HG03457 (cell line): ENCODE measurements at regions not wholly inside any gene's neighbourhood (a gene's known extent, or its start where the extent isn't known, plus 50 kb on each side); places are given as distances from the start of the nearest gene placed in this dataset.

Experiments
- ATAC-seq: cut with Tn5 transposase; IDR thresholded peaks from one replicate; pipeline ENCODE4 v1.9.1; 2021; ENCODE audit warnings: moderate number of reproducible peaks; ENCODE audit not compliant: unreplicated experiment

DNA sequence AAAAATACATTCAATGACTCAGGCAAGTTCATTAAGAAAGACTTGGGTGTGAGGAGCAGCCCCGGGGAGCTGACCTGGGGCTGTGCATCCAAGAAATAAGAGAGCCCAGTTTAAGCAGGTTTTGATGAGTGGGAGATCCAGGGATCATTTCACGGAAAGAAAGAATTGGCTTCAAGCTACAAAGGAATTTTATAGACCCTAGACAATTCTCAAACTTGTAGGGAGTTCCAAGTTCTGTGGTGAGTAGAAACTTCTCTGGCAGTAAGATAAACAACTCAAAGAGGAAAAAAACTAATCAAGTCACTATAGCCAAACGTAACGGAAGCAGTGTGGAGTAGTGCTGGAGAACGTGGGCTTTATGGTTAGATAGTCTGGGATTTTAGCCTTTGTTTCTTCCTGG lies 175.7 kb upstream of the DDHD1 start:
- ATAC-seq: no peak

DNA sequence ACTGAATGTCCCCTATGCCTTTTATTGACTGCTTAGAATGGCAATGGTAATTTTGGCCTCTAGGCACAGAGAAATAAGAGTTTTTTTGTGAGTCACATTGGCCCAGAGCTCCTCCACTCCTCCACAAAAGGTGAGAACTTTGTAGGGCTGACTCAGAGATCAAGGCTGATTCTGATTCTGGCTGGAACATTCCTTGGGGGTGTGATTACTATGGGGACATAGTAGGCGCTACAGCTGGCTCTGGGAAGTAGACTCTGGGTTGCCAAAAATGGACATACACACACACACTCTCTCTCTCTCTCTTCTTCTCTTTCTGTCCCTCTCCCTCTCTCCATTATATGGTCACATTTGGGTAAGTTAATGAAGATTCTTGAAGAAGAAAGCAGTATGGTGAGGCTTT lies 174.6 kb upstream of the DDHD1 start:
- ATAC-seq: no peak

DNA sequence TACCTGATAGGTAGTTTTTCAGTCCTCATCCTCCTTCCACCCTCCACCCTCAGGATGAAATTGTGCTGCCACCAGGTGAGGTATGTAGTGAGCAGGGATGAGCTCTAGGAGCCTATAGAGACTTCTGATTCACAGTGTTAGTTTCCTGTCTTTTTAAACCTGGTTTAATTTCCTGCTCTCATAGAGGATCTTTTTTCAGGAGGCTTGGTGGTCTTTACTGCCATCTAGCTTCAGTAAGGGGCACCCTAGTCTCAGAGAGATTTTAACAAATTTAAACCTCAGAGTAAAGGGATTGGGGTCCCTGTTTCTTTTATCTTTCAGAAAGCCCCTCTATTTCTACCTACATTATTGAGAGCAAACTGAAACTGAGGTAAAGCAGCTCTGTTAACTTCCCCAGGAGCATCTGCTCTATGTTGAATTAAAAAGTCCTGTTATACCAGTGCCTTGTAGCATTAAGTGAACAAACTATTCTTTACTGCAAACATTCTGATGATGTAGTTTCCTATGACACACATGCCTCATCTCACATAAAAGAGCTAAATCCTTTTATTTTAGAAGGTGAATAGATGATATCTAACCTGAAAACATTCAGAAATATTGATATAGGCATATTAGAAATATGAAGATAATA lies 172.2 kb upstream of the DDHD1 start:
- no peak for ATAC-seq

DNA sequence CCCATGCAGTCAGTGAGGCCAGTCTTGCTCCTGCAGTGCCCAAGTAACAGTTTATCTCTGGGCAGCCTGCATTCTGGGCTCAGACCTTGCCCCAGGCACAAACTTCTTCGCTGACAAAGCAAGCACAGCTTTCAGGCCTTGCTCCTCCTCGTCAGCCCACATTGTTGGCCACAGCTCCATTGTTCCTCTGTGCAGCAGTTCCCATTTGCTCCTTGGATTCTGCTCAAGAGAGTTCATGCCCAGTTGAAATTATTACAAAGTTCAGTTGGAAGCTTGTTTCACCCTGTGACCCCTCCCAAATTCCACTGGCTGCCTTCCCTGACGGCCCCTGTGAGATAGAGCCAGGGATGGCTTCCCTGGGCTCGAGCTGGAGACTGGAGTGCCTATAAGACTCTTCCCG lies 163.4 kb upstream of the DDHD1 start:
- no peak for ATAC-seq

GRCh38 chr14:53310412-53310811 lies 157.3 kb upstream of the DDHD1 start:
- ATAC-seq: peak; percentile 80

- no peak for ATAC-seq
These were observed 153.8 kb upstream of the DDHD1 start for GRCh38 chr14:53306911-53307310.

- no peak for ATAC-seq
These were observed 153.2 kb upstream of the DDHD1 start for GRCh38 chr14:53306267-53306721.

GRCh38 chr14:53304726-53305381 lies 151.7 kb upstream of the DDHD1 start:
- ATAC-seq: no peak

- ATAC-seq: no peak
These were observed 143.0 kb upstream of the DDHD1 start for GRCh38 chr14:53295985-53296582.

GRCh38 chr14:53295372-53295771 lies 142.2 kb upstream of the DDHD1 start:
- no peak for ATAC-seq

GRCh38 chr14:53286301-53286700 lies 133.2 kb upstream of the DDHD1 start:
- no peak for ATAC-seq

- no peak for ATAC-seq
These were observed 132.7 kb upstream of the DDHD1 start for GRCh38 chr14:53285821-53286220.

- ATAC-seq: no peak
These were observed 131.9 kb upstream of the DDHD1 start for GRCh38 chr14:53285064-53285463.

- ATAC-seq: no peak
These were observed 125.7 kb upstream of the DDHD1 start for GRCh38 chr14:53278602-53279506.

- ATAC-seq: no peak
These were observed 120.5 kb upstream of the DDHD1 start for GRCh38 chr14:53273671-53274072.

- ATAC-seq: no peak
These were observed 111.9 kb upstream of the DDHD1 start for GRCh38 chr14:53265025-53265424.

DNA sequence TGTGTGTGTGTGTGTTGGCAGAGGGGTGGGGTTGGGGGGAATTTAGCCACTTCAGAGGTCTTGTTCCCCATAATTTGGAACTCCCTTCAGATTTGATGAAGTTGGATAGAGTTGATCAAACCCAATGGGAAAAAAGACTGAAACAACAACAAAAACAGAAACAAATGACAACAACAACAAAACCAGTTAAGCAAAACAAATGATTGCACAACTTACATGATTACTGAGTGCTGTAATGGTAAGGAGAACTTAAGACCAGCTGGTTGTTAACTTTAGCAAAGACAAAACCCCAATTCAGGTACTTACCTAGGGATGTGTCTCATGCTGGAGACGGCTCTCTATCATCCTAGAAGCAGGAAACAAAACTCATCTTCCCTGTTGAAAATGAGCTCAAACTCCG lies 107.8 kb upstream of the DDHD1 start:
- no peak for ATAC-seq

DNA sequence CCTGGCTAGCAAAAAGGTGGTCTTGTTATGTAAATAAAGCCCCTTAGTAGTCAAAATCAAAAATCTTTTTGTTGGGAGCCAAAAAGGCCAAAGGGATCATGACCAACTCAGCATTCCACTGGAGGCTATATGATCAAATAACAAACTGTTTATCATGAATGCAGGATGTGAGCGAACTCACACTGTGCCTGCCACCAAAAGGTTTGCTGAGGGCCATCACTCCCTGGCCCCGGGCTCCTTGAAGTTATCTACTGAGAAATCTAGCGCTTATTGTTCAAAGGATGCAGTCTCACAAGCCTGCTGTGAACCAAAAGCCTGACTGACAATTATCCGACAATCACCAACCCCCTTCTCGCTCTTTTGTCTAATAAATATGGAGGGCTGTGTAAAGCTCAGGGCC lies 107.2 kb upstream of the DDHD1 start:
- ATAC-seq: no peak

DNA sequence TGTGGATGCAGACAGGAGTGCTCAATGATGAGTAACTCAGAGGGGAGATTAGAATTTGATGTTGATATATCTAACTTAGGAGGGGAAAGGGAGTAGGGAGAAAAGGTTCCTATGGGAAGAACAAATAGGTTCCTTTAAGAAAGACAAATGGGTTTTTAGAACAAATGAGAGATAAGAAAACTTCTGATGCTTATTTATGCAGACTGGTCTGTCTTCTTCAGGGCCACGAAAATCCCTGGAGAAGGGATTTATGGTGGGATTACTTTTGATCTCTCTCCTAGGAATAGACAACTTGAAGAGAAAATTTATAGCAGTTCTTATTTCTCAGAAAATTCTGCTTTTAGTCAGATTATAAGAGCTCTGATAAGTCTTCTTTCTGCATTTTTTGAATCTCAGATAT lies 99.0 kb upstream of the DDHD1 start:
- ATAC-seq: no peak

GRCh38 chr14:53249059-53249458 lies 95.9 kb upstream of the DDHD1 start:
- ATAC-seq: no peak

- no peak for ATAC-seq
These were observed 94.7 kb upstream of the DDHD1 start for GRCh38 chr14:53247596-53248370.
